Endothelial cell of umbilical vein (primary cell): ENCODE measurements at regions not wholly inside any gene's neighbourhood (a gene's known extent, or its start where the extent isn't known, plus 50 kb on each side); places are given as distances from the start of the nearest gene placed in this dataset. TPM values are rescaled to one million over a fixed set of nuclear protein-coding genes. Genes with fewer than 3 reads are reported as not detected.

ENCODE experiments used
- BruUV-seq: library from RNA; stranded (reverse); fragments of 400-500 nt; replicated peaks from 2 replicates; lab custom pipeline; 2021; lab: Mats Ljungman, UMichigan
- CTCF ChIA-PET: fragments of 300-600, 350-600 bp; sonication (Branson Sonifier 250); formaldehyde crosslinking; loops from one replicate; lab custom pipeline; 2021; ENCODE audit warnings: antibody characterized with exemption, inconsistent platforms; lab: Charles Lee
- POLR2A ChIA-PET: fragments of 300-600, 350-600 bp; sonication (Branson Sonifier 250); formaldehyde crosslinking; loops from one replicate; lab custom pipeline; 2021; ENCODE audit warnings: antibody characterized with exemption, inconsistent platforms; lab: Charles Lee
- DNase-seq: peaks from one replicate; pipeline ENCODE4 v3.0.0-alpha.2; 2011; ENCODE audit warnings: low read depth, low spot score
- FAIRE-seq: peaks from 2 replicates; lab custom pipeline; 2011; peaks lifted over from hg19 to GRCh38; lab: Jason Lieb, UNC
- H2AFZ ChIP-seq: 2 replicates; pipeline ENCODE4 v1.6.0; 2012; ENCODE audit warnings: low read depth, low read length, control low read depth, inconsistent platforms
- H3K27ac ChIP-seq: 2 replicates; pipeline ENCODE4 v1.5.1; 2011; ENCODE audit warnings: low read depth, mild to moderate bottlenecking, control low read depth, low read length, moderate library complexity; ENCODE audit not compliant: insufficient read depth
- H3K27me3 ChIP-seq, 2 experiments: 2 replicates each; pipeline versions ENCODE4 v1.6.0 to v1.6.1; 2011; ENCODE audit warnings: low read length in 2 of 2, mixed read lengths in 1 of 2; ENCODE audit not compliant: control insufficient read depth in 2 of 2, insufficient read depth in 2 of 2
- H3K36me3 ChIP-seq, 2 experiments: 2 replicates in 1 of 2; 3 replicates in 1 of 2; pipeline ENCODE4 v1.5.1; 2011; ENCODE audit warnings: low read length in 2 of 2, mild to moderate bottlenecking in 1 of 2, moderate library complexity in 1 of 2; ENCODE audit not compliant: control insufficient read depth in 2 of 2, insufficient read depth in 2 of 2; ENCODE audit errors: extremely low read depth in 1 of 2
- H3K4me1 ChIP-seq: 3 replicates; pipeline ENCODE4 v1.5.1; 2011; ENCODE audit warnings: mild to moderate bottlenecking, low read length; ENCODE audit not compliant: control insufficient read depth, insufficient read depth; ENCODE audit errors: extremely low read depth
- H3K4me2 ChIP-seq: 2 replicates; pipeline ENCODE4 v1.6.1; 2011; ENCODE audit warnings: low read length, control low read depth, mixed read lengths; ENCODE audit not compliant: insufficient read depth
- H3K4me3 ChIP-seq, 3 experiments: fragments of 200-600 bp in 1 of 3; sonication (generic), shearing (Covaris generic) in 1 of 3; replicated peaks in 1 of 3; 2 replicates each; pipeline ENCODE4 v1.5.1; 2011 to 2016; ENCODE audit warnings: control low read depth in 3 of 3, low read length in 3 of 3, mild to moderate bottlenecking in 2 of 3, inconsistent platforms in 1 of 3, low read depth in 1 of 3, moderate library complexity in 1 of 3; ENCODE audit not compliant: insufficient read depth in 1 of 3
- H3K79me2 ChIP-seq: 2 replicates; pipeline ENCODE4 v1.6.0; 2012; ENCODE audit warnings: low read length, inconsistent platforms; ENCODE audit not compliant: control insufficient read depth, insufficient read depth
- H3K9ac ChIP-seq: replicated peaks from 2 replicates; pipeline ENCODE3; 2011; ENCODE audit warnings: low read length, control low read depth; ENCODE audit not compliant: insufficient read depth; ENCODE audit errors: extremely low read depth
- H3K9me1 ChIP-seq: replicated peaks from 3 replicates; pipeline ENCODE4 v1.6.0; 2011; ENCODE audit warnings: mild to moderate bottlenecking, low read length; ENCODE audit not compliant: control insufficient read depth, insufficient read depth; ENCODE audit errors: extremely low read depth
- H3K9me3 ChIP-seq: replicated peaks from 2 replicates; pipeline ENCODE4 v1.5.1; 2012; ENCODE audit warnings: low read length, inconsistent platforms; ENCODE audit not compliant: control insufficient read depth, insufficient read depth
- H4K20me1 ChIP-seq: replicated peaks from 2 replicates; pipeline ENCODE3; 2011; ENCODE audit warnings: mild to moderate bottlenecking, low read length; ENCODE audit not compliant: control insufficient read depth, insufficient read depth; ENCODE audit errors: extremely low read depth
- FOS ChIP-seq: IDR thresholded peaks from 2 replicates; pipeline ENCODE4 v1.6.1; 2011; ENCODE audit warnings: mild to moderate bottlenecking, low read length, moderate library complexity, borderline replicate concordance; ENCODE audit not compliant: insufficient read depth
- GATA2 ChIP-seq: IDR thresholded peaks from 2 replicates; pipeline ENCODE4 v1.7.0; 2011; ENCODE audit warnings: low read depth, mild to moderate bottlenecking, moderate library complexity, mixed read lengths, low read length; ENCODE audit not compliant: insufficient read length, insufficient read depth
- MYC ChIP-seq: IDR thresholded peaks from one replicate; pipeline ENCODE4 v1.6.1; 2011; ENCODE audit warnings: mild to moderate bottlenecking, low read depth, low read length
- POLR2AphosphoS5 ChIP-seq: IDR thresholded peaks from 2 replicates; pipeline ENCODE4 v1.6.1; 2012; ENCODE audit warnings: low read depth, mild to moderate bottlenecking, control low read depth, low read length, moderate library complexity; ENCODE audit not compliant: insufficient read depth
- dilution Hi-C: fragments of 300-500 bp; cut with MboI; formaldehyde crosslinking; loops from one replicate; pipeline ENCODE4 v1.15.0; 2019; ENCODE audit warnings: low sequenced_read_pairs; ENCODE audit not compliant: extremely low pct_ligation_motif_present
- intact Hi-C: fragments of 100-400 bp; cut with micrococcal nuclease; formaldehyde crosslinking; loops from one replicate; pipeline ENCODE4 v1.10.0; 2022
- small RNA-seq: library from RNA; depleted of rRNA; stranded (forward); fragments of <200 nt; gene quantifications from one replicate; pipeline ENCODE3, GENCODE V24; 2012; ENCODE audit warnings: low replicate concordance, low read depth; ENCODE audit not compliant: insufficient read depth, insufficient read length
- TF ChIP-seq, protein P1 (sequence below): IDR thresholded peaks from 2 replicates; pipeline ENCODE4 v1.6.1; 2011; ENCODE audit not compliant: insufficient read depth, insufficient read length
- TF ChIP-seq, protein P2 (sequence below), 2 donors: IDR thresholded peaks; 1 replicate in 1 of 2; 2 replicates in 1 of 2; pipeline ENCODE4 v1.5.1; 2011; ENCODE audit warnings: low read length in 2 of 2, mild to moderate bottlenecking in 2 of 2, moderate library complexity in 2 of 2, control low read depth in 1 of 2, inconsistent platforms in 1 of 2, low read depth in 1 of 2; ENCODE audit not compliant: insufficient read depth in 1 of 2; ENCODE audit errors: extremely low read depth in 1 of 2

DNA sequence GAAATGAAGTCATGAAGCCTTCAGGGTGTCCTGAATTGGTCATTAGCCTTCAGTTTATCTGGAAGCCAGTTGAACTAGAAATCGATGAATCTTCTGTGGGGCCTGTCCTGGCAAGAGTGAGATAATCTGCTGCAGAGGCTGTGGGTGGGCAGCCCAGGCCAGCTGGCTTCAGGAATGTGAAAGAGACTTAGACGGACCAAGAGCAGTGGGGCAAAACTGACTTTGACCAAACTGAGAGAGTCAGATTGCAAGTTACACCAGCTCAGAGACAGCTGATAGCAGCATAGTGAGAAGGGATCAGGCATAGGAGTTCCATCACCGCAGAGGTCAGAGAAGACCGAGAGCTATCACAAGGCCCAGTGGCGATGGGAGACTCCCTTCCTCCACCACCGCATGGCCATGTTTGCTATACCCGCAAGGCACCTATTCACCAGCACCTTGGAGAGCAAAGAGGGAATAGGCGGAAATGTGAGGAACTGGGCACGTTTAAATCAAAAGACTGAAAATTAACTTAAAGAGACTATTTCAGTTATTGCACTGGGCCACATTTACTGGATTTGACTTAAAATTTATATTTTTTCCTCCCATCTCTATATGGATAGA, 50.0 kb upstream of the GLIS3 start:
- no peaks in the 10 kb centered on the region for H3K9me1 ChIP-seq
- no peak overlapping the region for H3K27ac ChIP-seq

More for the DNA sequence above, 50.0 kb upstream of the GLIS3 start:
- Histone ChIP-seq H3K27me3 (peaks cover 0 to 6% of the 10 kb centered on the region in 2 experiments), H3K9me3 (no peaks in the 10 kb centered on the region), H3K4me2 (no peak overlapping the region), H2AFZ (no peak overlapping the region), H3K4me1 (peaks cover 3% of the 10 kb centered on the region), H3K9ac (no peak overlapping the region), H3K36me3 (no peaks in the 10 kb centered on the region), H3K4me3 (no peak overlapping the region), H3K79me2 (no peaks in the 10 kb centered on the region), H4K20me1 (no peaks in the 10 kb centered on the region)
- DNase-seq (no peak), FAIRE-seq (no peak)
- dilution Hi-C loops, result no loop called here
- intact Hi-C loops, result no loop called here
- CTCF ChIA-PET, result interaction anchor here (1.1 kb wide), 1 partner anchor 11 kb away, joined by 3 read pairs; no protein-coding TSS in a partner anchor
- POLR2A ChIA-PET, result no interaction called here
- BruUV-seq, result no TSS peak
- TF ChIP-seq, protein P1, sequence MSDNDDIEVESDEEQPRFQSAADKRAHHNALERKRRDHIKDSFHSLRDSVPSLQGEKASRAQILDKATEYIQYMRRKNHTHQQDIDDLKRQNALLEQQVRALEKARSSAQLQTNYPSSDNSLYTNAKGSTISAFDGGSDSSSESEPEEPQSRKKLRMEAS, result no peak
- TF ChIP-seq POLR2AphosphoS5 (no peak), MYC (no peak), FOS (no peak), GATA2 (no peak)
- TF ChIP-seq, protein P2, sequence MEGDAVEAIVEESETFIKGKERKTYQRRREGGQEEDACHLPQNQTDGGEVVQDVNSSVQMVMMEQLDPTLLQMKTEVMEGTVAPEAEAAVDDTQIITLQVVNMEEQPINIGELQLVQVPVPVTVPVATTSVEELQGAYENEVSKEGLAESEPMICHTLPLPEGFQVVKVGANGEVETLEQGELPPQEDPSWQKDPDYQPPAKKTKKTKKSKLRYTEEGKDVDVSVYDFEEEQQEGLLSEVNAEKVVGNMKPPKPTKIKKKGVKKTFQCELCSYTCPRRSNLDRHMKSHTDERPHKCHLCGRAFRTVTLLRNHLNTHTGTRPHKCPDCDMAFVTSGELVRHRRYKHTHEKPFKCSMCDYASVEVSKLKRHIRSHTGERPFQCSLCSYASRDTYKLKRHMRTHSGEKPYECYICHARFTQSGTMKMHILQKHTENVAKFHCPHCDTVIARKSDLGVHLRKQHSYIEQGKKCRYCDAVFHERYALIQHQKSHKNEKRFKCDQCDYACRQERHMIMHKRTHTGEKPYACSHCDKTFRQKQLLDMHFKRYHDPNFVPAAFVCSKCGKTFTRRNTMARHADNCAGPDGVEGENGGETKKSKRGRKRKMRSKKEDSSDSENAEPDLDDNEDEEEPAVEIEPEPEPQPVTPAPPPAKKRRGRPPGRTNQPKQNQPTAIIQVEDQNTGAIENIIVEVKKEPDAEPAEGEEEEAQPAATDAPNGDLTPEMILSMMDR (IDR thresholded peaks at IDR 0.05; ENCODE audit: extremely low read depth in 1 of 2, insufficient read depth in 1 of 2, low read depth in 1 of 2, low read length in 2 of 2), result no peak

Small RNAs in the stretch of these regions (small RNA-seq; reads per million reads assigned to genes)
- gene RNU6-694P, result not detected
